Liver (tissue), 8 donors: ENCODE measurements at regions not wholly inside any gene's neighbourhood (a gene's known extent, or its start where the extent isn't known, plus 50 kb on each side); places are given as distances from the start of the nearest gene placed in this dataset.
"Not testable (repeated sequence)": the region's sequence is repeated elsewhere in the genome, so short reads cannot be mapped to it uniquely, and the experiment has no call there.

Source experiments
- DNase-seq: peaks from one replicate; pipeline ENCODE4 v3.0.0-alpha.2; 2017; ENCODE audit warnings: low spot score
- H3K27ac ChIP-seq, 2 donors: one replicate each; pipeline ENCODE4 v1.7.0; 2013; ENCODE audit warnings: inconsistent platforms in 2 of 2, low read length in 2 of 2, control low read depth in 1 of 2, low read depth in 1 of 2, mild to moderate bottlenecking in 1 of 2
- H3K27me3 ChIP-seq, 4 donors: one replicate each; pipeline versions ENCODE4 v1.6.1 to v1.7.0; 2013; ENCODE audit warnings: low read length in 3 of 4, inconsistent platforms in 1 of 4, mild to moderate bottlenecking in 1 of 4, moderate library complexity in 1 of 4; ENCODE audit not compliant: control insufficient read depth in 4 of 4, insufficient read depth in 4 of 4
- H3K36me3 ChIP-seq, 4 donors: one replicate each; pipeline versions ENCODE4 v1.6.1 to v1.7.0; 2013; ENCODE audit warnings: low read length in 3 of 4, mild to moderate bottlenecking in 3 of 4, low read depth in 1 of 4, moderate library complexity in 1 of 4; ENCODE audit not compliant: control insufficient read depth in 4 of 4, insufficient read depth in 3 of 4
- H3K4me1 ChIP-seq, 4 donors: one replicate each; pipeline versions ENCODE4 v1.6.1 to v1.7.0; 2013; ENCODE audit warnings: low read length in 3 of 4, mild to moderate bottlenecking in 3 of 4, moderate library complexity in 1 of 4; ENCODE audit not compliant: control insufficient read depth in 4 of 4, insufficient read depth in 4 of 4
- H3K4me3 ChIP-seq, 3 donors: one replicate each; pipeline versions ENCODE4 v1.6.1 to v1.7.0; 2013; ENCODE audit warnings: low read length in 3 of 3, control low read depth in 1 of 3, low read depth in 1 of 3, mild to moderate bottlenecking in 1 of 3
- H3K9ac ChIP-seq, 2 donors: one replicate each; pipeline ENCODE4 v1.7.0; 2013; ENCODE audit warnings: low read length in 2 of 2, mild to moderate bottlenecking in 2 of 2, moderate library complexity in 2 of 2, control low read depth in 1 of 2, low read depth in 1 of 2
- H3K9me3 ChIP-seq, 4 donors: one replicate each; pipeline versions ENCODE4 v1.6.1 to v1.7.0; 2013; ENCODE audit warnings: low read length in 3 of 4; ENCODE audit not compliant: control insufficient read depth in 4 of 4
- ATF3 ChIP-seq: IDR thresholded peaks from 2 replicates; pipeline ENCODE4 v1.6.1; 2016; ENCODE audit warnings: antibody characterized with exemption
- EGR1 ChIP-seq, 2 donors: IDR thresholded peaks; 2 replicates each; pipeline ENCODE4 v1.6.1; 2016 to 2018; ENCODE audit warnings: antibody characterized with exemption in 2 of 2, low read depth in 2 of 2
- FOXA1 ChIP-seq: IDR thresholded peaks from 2 replicates; pipeline ENCODE4 v1.6.1; 2016; ENCODE audit warnings: antibody characterized with exemption
- FOXA2 ChIP-seq: IDR thresholded peaks from 2 replicates; pipeline ENCODE4 v1.6.1; 2016; ENCODE audit warnings: antibody characterized with exemption
- GABPA ChIP-seq, 2 donors: IDR thresholded peaks in 1 of 2; conservative IDR thresholded peaks in 1 of 2; 2 replicates each; pipeline ENCODE4 v1.6.1; 2016; ENCODE audit warnings: antibody characterized with exemption in 2 of 2, mild to moderate bottlenecking in 1 of 2, moderate library complexity in 1 of 2
- HNF4A ChIP-seq, 2 donors: conservative IDR thresholded peaks; 2 replicates each; pipeline ENCODE4 v1.6.1; 2016; ENCODE audit warnings: antibody characterized with exemption in 2 of 2, mild to moderate bottlenecking in 2 of 2
- HNF4G ChIP-seq: IDR thresholded peaks from 2 replicates; pipeline ENCODE4 v1.6.1; 2016; ENCODE audit warnings: antibody characterized with exemption
- JUND ChIP-seq, 2 donors: IDR thresholded peaks; 2 replicates each; pipeline ENCODE4 v1.6.1; 2016; ENCODE audit warnings: antibody characterized with exemption in 2 of 2
- NR2F2 ChIP-seq: IDR thresholded peaks from 2 replicates; pipeline ENCODE4 v1.6.1; 2016; ENCODE audit warnings: antibody characterized with exemption
- RAD21 ChIP-seq, 2 donors: IDR thresholded peaks; 2 replicates each; pipeline ENCODE4 v1.6.1; 2016; ENCODE audit warnings: antibody characterized with exemption in 2 of 2, mild to moderate bottlenecking in 2 of 2
- RXRA ChIP-seq, 2 donors: IDR thresholded peaks; 2 replicates each; pipeline ENCODE4 v1.6.1; 2017 to 2018; ENCODE audit warnings: antibody characterized with exemption in 2 of 2, mild to moderate bottlenecking in 1 of 2
- SP1 ChIP-seq: IDR thresholded peaks from 2 replicates; pipeline ENCODE4 v1.6.1; 2018; ENCODE audit warnings: antibody characterized with exemption, mild to moderate bottlenecking
- TAF1 ChIP-seq: conservative IDR thresholded peaks from 2 replicates; pipeline ENCODE4 v1.6.1; 2016; ENCODE audit warnings: antibody characterized with exemption, mild to moderate bottlenecking
- YY1 ChIP-seq: IDR thresholded peaks from 2 replicates; pipeline ENCODE4 v1.6.1; 2016; ENCODE audit warnings: antibody characterized with exemption, mild to moderate bottlenecking
- ZBTB33 ChIP-seq: IDR thresholded peaks from 2 replicates; pipeline ENCODE4 v1.6.1; 2016; ENCODE audit warnings: antibody characterized with exemption
- WGBS: extraction: QIAGEN DNeasy Blood & Tissue Kit; methylation state at CpG from one replicate; pipeline ENCODE4 v1.1.7; 2013; 5-methylcytosine and 5-hydroxymethylcytosine counted together
- TF ChIP-seq, protein P1 (sequence below): fragments of 150-350 bp; IDR thresholded peaks from 2 replicates; pipeline ENCODE4 v1.5.1; 2017; ENCODE audit warnings: improper control_type of control experiment, low read depth, low read length; ENCODE audit not compliant: missing input control
- TF ChIP-seq, protein P2 (sequence below): IDR thresholded peaks from 2 replicates; pipeline ENCODE4 v1.6.1; 2016; ENCODE audit warnings: antibody characterized with exemption
- TF ChIP-seq, protein P3 (sequence below): IDR thresholded peaks from 2 replicates; pipeline ENCODE4 v1.6.1; 2016; ENCODE audit warnings: antibody characterized with exemption, mild to moderate bottlenecking
- donor health status: healthy.
- donor health status: healthy.
- donor health status: healthy.
- donor health status: healthy.
- donor health status: healthy.

GRCh38 chr20:57772349-57772964 lies 62.6 kb upstream of the PMEPA1 start:
- 71% methylated on average over 15 of the region's 15 CpGs for WGBS
- Histone ChIP-seq H3K27me3 (peaks cover 0 to 2% (median 0%) of the 10 kb centered on the region in 4 donors), H3K27ac (no peak overlapping the region), H3K4me1 (no peaks in the 10 kb centered on the region), H3K36me3 (no peaks in the 10 kb centered on the region), H3K4me3 (no peak overlapping the region), H3K9ac (no peak overlapping the region), H3K9me3 (no peaks in the 10 kb centered on the region)
- DNase-seq, result no peak
- TF ChIP-seq, protein P1, sequence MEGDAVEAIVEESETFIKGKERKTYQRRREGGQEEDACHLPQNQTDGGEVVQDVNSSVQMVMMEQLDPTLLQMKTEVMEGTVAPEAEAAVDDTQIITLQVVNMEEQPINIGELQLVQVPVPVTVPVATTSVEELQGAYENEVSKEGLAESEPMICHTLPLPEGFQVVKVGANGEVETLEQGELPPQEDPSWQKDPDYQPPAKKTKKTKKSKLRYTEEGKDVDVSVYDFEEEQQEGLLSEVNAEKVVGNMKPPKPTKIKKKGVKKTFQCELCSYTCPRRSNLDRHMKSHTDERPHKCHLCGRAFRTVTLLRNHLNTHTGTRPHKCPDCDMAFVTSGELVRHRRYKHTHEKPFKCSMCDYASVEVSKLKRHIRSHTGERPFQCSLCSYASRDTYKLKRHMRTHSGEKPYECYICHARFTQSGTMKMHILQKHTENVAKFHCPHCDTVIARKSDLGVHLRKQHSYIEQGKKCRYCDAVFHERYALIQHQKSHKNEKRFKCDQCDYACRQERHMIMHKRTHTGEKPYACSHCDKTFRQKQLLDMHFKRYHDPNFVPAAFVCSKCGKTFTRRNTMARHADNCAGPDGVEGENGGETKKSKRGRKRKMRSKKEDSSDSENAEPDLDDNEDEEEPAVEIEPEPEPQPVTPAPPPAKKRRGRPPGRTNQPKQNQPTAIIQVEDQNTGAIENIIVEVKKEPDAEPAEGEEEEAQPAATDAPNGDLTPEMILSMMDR, result no peak
- TF ChIP-seq HNF4G, result no peak
- no peak for TF ChIP-seq HNF4A (conservative IDR thresholded peaks at IDR 0.05)

DNA sequence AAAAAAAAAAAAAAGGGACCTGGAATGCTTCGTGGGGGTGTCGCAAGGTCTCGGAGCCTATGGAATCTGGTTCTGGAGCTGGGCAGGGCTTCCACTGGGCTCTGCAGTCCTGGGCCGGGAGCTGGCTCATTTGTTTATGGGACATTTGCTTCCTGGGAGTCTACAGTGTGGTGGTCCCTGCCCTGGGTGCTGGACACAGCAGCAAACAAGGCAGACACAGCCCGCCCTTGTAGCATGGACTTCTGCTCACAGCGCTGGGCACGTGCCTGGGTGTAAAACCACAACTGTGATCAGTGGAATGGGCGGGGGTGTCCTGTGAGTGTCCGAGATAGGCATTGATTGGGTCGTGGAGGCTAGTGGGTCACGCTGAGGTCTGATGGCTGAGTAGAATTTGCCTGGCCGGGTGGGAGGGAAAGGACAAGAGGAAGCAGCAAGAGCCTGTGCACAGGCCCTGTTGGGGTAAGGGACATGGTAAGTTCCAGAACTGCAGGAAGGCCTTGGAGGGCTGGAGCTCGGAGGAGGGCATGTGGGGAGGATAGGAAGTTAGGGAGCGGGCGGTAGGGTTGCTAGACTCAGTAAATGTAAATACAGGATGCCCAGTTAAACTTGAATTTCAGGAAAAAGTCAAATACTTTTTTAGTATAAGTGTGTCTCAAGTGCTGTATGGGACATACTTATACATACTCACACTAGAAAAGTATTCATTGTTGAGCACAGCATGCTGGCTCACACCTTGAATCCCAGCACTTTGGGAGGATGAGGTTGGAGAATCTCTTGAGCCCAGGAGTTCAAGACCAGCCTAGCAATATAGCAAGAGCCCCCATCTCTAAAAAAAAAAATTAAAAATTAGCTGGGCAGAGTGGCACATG lies 61.3 kb upstream of the PMEPA1 start:
- Histone ChIP-seq H3K27ac (no peak overlapping the region), H3K36me3 (no peaks in the 10 kb centered on the region), H3K4me1 (no peaks in the 10 kb centered on the region), H3K9me3 (no peaks in the 10 kb centered on the region), H3K9ac (no peak overlapping the region), H3K4me3 (no peak overlapping the region), H3K27me3 (peaks cover 0 to 2% (median 0%) of the 10 kb centered on the region in 4 donors)
- WGBS, result 66% methylated on average over 15 of the region's 15 CpGs
- TF ChIP-seq ZBTB33, result no peak
- TF ChIP-seq, protein P2, sequence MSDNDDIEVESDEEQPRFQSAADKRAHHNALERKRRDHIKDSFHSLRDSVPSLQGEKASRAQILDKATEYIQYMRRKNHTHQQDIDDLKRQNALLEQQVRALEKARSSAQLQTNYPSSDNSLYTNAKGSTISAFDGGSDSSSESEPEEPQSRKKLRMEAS, result no peak
- TF ChIP-seq FOXA2, result no peak
- no peak for TF ChIP-seq HNF4G
- no peak for TF ChIP-seq RAD21 (IDR thresholded peaks at IDR 0.05)
- no peak for TF ChIP-seq RXRA (IDR thresholded peaks at IDR 0.05)
- TF ChIP-seq YY1, result no peak
- TF ChIP-seq NR2F2, result no peak
- TF ChIP-seq, protein P1, result no peak
- TF ChIP-seq GABPA (IDR thresholded peaks at IDR 0.05 in 1 of 2, conservative IDR thresholded peaks at IDR 0.05 in 1 of 2), result no peak
- TF ChIP-seq TAF1, result no peak
- TF ChIP-seq ATF3, result no peak
- no peak for TF ChIP-seq JUND (IDR thresholded peaks at IDR 0.05)
- no peak for TF ChIP-seq SP1
- TF ChIP-seq, protein P3, sequence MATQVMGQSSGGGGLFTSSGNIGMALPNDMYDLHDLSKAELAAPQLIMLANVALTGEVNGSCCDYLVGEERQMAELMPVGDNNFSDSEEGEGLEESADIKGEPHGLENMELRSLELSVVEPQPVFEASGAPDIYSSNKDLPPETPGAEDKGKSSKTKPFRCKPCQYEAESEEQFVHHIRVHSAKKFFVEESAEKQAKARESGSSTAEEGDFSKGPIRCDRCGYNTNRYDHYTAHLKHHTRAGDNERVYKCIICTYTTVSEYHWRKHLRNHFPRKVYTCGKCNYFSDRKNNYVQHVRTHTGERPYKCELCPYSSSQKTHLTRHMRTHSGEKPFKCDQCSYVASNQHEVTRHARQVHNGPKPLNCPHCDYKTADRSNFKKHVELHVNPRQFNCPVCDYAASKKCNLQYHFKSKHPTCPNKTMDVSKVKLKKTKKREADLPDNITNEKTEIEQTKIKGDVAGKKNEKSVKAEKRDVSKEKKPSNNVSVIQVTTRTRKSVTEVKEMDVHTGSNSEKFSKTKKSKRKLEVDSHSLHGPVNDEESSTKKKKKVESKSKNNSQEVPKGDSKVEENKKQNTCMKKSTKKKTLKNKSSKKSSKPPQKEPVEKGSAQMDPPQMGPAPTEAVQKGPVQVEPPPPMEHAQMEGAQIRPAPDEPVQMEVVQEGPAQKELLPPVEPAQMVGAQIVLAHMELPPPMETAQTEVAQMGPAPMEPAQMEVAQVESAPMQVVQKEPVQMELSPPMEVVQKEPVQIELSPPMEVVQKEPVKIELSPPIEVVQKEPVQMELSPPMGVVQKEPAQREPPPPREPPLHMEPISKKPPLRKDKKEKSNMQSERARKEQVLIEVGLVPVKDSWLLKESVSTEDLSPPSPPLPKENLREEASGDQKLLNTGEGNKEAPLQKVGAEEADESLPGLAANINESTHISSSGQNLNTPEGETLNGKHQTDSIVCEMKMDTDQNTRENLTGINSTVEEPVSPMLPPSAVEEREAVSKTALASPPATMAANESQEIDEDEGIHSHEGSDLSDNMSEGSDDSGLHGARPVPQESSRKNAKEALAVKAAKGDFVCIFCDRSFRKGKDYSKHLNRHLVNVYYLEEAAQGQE, result no peak
- no peak for TF ChIP-seq HNF4A (conservative IDR thresholded peaks at IDR 0.05)
- no peak for TF ChIP-seq EGR1 (IDR thresholded peaks at IDR 0.05; ENCODE audit: low read depth in 2 of 2)
- no peak for TF ChIP-seq FOXA1
- DNase-seq, result no peak

DNA sequence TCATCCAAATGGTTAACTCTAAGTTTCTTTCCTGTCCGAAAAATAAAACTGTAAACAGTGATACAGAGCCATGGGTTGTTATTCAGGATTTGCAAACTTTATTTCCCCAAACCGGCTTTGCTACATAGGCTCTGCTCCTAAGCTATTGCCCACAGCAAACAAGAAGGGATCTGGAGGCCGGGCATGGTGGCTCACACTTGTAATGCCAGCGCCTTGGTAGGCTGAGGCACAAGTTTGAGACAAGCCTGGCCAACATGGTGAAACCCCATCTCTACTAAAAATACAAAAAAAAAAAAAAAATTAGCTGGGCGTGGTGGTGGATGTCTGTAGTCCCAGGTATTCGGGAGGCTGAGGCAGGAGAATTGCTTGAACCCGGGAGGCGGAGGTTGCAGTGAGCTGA lies 60.6 kb upstream of the PMEPA1 start:
- H3K9me3 ChIP-seq, H3K4me1 ChIP-seq, H3K27ac ChIP-seq, H3K9ac ChIP-seq, DNase-seq, H3K36me3 ChIP-seq, H3K27me3 ChIP-seq, H3K4me3 ChIP-seq: not testable (repeated sequence)
- WGBS, result 83% methylated on average over 8 of the region's 8 CpGs
